VCaP (cell line): ENCODE measurements at regions not wholly inside any gene's neighbourhood (a gene's known extent, or its start where the extent isn't known, plus 50 kb on each side); places are given as distances from the start of the nearest gene placed in this dataset.
"Not testable (repeated sequence)": the region's sequence is repeated elsewhere in the genome, so short reads cannot be mapped to it uniquely, and the experiment has no call there.

Experiments used
- H3K27ac ChIP-seq: fragments of 450-650 bp; 2 replicates; pipeline ENCODE4 v1.5.1; 2017
- TF ChIP-seq, protein P1 (sequence below): fragments of 450-650 bp; conservative IDR thresholded peaks from 2 replicates; pipeline ENCODE4 v1.5.1; 2017; ENCODE audit warnings: mild to moderate bottlenecking, moderate library complexity

GRCh38 chr9:72443855-72444254 is 77.6 kb upstream of the TMC1 start:
- no peak overlapping the region for H3K27ac ChIP-seq
- TF ChIP-seq, protein P1, sequence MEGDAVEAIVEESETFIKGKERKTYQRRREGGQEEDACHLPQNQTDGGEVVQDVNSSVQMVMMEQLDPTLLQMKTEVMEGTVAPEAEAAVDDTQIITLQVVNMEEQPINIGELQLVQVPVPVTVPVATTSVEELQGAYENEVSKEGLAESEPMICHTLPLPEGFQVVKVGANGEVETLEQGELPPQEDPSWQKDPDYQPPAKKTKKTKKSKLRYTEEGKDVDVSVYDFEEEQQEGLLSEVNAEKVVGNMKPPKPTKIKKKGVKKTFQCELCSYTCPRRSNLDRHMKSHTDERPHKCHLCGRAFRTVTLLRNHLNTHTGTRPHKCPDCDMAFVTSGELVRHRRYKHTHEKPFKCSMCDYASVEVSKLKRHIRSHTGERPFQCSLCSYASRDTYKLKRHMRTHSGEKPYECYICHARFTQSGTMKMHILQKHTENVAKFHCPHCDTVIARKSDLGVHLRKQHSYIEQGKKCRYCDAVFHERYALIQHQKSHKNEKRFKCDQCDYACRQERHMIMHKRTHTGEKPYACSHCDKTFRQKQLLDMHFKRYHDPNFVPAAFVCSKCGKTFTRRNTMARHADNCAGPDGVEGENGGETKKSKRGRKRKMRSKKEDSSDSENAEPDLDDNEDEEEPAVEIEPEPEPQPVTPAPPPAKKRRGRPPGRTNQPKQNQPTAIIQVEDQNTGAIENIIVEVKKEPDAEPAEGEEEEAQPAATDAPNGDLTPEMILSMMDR, result no peak

- no peak overlapping the region for H3K27ac ChIP-seq
- TF ChIP-seq, protein P1, result no peak
These were observed 77.0 kb upstream of the ZFAND5 start for GRCh38 chr9:72441848-72442607.

DNA sequence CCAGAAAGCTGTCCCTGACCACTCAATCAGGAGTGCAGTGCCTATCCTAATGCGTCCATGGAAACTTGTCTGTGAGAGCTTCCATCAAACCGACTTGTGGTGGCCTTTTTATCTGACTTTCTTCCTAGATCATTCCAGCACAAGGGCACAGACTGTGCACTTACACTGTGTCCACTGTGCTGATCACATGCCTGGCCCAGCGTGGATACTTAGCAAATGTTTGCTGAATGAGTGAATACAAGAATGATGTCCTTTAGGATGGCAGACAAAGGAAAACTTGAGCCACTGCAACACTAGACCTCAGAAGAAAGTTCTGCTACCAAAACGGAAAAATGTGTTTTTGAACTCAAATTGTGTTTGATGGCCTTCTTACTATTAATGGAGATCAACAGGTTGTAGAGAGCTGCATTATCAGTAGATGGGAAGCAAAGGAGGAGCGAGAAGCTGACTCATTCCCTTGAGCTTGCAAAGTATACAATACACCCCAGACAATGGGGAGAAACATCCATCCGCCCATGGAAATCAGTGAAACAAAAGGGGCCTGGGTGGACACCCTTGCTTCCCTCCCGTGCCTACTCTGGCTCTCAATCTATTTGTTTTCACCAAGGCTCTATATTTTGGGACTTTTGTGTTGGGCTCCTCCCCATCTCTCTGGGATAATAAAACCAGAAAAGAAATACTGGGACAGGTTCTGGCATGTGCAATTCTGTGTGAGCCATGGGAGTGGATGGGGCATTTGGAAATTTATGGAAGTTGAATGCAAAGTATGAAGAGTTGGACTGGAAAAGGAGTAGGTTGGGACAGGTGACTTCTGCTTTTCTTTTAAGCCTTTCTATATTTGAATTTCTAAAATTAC is 76.2 kb upstream of the ZFAND5 start:
- H3K27ac ChIP-seq, result no peak overlapping the region
- TF ChIP-seq, protein P1, result no peak

DNA sequence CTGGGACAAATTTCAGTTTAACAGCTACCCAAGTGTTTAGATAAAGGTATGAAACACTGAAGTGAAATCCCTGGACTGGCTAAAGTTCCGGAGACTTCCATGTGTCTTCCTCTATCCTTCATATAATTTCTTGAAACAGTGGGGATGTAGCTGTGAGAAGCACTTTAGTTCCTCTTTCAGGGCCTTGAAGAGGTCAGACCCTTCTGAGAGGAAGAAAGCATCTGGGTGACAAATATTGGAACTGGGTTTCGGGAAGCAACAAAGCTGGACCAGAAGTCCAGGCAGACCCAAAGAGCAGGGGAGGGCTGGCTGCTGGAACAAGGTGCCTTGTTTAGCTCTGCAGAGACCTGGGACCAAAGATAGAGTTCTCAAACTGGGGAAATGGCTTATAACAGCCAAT is 75.4 kb upstream of the ZFAND5 start:
- TF ChIP-seq, protein P1, result no peak
- no peak overlapping the region for H3K27ac ChIP-seq

DNA sequence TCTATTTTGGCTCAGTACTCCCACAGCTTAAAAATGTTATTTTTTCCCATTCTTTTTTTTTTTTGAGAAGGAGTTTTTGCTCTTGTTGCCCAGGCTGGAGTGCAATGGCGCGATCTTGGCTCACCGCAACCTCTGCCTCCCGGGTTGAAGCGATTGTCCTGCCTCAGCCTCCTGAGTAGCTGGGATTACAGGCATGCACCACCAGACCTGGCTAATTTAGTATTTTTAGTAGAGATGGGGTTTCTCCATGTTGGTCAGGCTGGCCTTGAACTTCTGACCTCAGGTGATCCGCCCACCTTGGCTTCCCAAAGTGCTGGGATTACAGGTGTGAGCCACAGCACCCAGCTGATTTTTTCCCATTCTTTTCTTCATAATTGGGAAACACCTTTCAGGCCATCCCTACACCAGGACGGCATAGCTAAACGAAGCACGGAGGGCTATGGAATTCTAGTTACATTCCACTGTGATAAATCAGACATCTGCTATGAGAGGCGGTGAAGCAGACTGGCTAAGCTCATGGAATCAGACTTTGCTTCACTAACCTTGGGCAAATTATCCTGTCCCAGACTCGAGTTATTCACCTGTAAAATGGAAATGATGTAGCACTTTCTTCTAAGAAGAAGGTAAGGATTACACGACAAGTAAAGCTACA is 68.7 kb upstream of the ZFAND5 start:
- H3K27ac ChIP-seq, result not testable (repeated sequence)

- no peak overlapping the region for H3K27ac ChIP-seq
- TF ChIP-seq, protein P1, result no peak
These were observed 66.0 kb upstream of the ZFAND5 start for GRCh38 chr9:72431036-72431435.

DNA sequence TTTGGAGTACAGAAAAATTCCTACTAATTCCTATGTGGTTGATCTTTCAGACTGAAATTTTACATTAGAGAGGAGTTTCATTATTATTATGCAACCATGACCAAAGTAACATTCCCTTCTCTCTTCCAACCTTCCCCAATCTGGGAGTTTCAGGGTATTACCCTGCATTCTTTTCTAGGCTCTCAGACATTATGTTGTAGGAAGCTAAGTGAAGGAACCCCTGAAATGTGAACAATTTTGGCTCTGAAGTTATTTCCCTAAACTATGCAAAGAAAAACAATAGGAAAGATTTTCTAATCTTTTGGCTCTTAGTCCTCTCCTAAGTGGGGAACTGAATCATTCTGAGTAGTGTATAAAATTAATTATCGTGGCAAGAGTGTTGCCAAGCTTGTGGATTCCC is 63.3 kb upstream of the ZFAND5 start:
- TF ChIP-seq, protein P1, result no peak
- no peak overlapping the region for H3K27ac ChIP-seq
